ENCODE measurements at regions not wholly inside any gene's neighbourhood (a gene's known extent, or its start where the extent isn't known, plus 50 kb on each side); places are given as distances from the start of the nearest gene placed in this dataset.

GRCh38 chr3:99344216-99344615, 294.2 kb upstream of the COL8A1 start:
- TF ChIP-seq POLR2A (IDR thresholded peaks at IDR 0.05; ENCODE audit: low read depth, low read length) (no peak), TAF1 (IDR thresholded peaks at IDR 0.05; ENCODE audit: low read depth, low read length) (no peak), POLR2AphosphoS5 (IDR thresholded peaks at IDR 0.05; ENCODE audit: low read depth, low read length) (no peak), PAX5 (IDR thresholded peaks at IDR 0.05; ENCODE audit: insufficient read depth, low read length, severe bottlenecking) (no peak), POU2F2 (IDR thresholded peaks at IDR 0.05; ENCODE audit: low read depth, low read length) (no peak)
